ENCODE measurements at regions not wholly inside any gene's neighbourhood (a gene's known extent, or its start where the extent isn't known, plus 50 kb on each side); places are given as distances from the start of the nearest gene placed in this dataset.

DNA sequence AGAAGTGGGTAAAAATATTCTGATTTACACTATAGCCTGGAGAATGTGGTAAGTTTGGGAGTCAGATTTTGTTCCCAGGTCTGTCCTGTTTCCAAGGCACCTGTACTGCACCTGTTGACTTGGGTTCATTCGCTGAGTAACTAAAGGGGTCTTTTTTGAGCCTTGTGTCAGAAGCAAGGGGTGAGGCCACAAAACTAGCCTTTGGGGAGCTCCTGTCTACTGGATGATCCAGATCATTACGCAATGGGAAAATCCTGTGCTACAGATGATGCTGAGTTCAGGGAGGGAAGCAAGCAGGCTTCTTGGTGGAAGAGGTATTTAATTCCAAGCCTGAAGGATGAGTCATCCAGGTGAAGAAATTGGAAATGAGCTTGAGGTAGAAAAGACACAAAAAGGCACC, 424.0 kb downstream of the MATN1 start:
- TF ChIP-seq, protein P1, sequence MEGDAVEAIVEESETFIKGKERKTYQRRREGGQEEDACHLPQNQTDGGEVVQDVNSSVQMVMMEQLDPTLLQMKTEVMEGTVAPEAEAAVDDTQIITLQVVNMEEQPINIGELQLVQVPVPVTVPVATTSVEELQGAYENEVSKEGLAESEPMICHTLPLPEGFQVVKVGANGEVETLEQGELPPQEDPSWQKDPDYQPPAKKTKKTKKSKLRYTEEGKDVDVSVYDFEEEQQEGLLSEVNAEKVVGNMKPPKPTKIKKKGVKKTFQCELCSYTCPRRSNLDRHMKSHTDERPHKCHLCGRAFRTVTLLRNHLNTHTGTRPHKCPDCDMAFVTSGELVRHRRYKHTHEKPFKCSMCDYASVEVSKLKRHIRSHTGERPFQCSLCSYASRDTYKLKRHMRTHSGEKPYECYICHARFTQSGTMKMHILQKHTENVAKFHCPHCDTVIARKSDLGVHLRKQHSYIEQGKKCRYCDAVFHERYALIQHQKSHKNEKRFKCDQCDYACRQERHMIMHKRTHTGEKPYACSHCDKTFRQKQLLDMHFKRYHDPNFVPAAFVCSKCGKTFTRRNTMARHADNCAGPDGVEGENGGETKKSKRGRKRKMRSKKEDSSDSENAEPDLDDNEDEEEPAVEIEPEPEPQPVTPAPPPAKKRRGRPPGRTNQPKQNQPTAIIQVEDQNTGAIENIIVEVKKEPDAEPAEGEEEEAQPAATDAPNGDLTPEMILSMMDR (conservative IDR thresholded peaks at IDR 0.05; ENCODE audit: low read length) = no peak
- no peak for TF ChIP-seq EZH2phosphoT487 (IDR thresholded peaks at IDR 0.05; ENCODE audit: borderline replicate concordance)
